ENCODE measurements at regions not wholly inside any gene's neighbourhood (a gene's known extent, or its start where the extent isn't known, plus 50 kb on each side); places are given as distances from the start of the nearest gene placed in this dataset.

DNA sequence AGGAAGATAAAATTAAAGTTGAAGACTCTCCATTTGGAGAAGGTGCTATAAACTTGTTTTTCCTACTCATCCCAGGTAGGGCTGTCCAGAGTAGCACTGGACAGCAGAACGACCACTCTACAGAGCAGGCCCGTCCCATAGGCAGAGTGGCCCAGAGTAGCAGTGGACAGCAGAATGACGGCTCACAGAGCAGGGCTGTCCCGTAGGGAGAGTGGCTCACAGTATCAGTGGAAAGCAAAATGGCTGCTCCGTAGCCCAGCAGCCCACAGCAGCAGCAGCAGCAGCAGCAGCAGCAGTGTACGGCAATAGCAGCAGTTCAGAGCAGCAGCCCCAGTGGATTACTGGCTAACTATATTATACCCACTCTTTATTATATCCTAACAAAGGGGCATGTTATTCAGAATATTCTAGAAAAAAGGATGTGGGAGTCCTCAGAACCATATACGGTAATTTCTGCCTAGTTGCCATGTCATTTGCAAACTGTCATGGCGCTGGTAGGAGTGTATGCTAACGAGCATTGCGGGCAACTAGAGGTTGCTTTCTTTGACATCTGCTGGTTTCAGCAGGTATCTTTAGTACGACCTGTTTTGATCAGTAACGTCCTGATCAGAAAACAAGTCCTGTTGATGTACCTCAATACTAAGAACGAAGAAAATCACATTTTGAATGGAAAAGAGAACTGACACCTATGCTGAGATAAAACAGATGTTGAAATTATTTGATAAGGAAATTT, 567.3 kb downstream of the SLC16A7 start:
- H3K36me3 Mint-ChIP-seq (ENCODE audit: insufficient read depth), result no peaks in the 10 kb centered on the region
- ATAC-seq, result no peak
- H3K4me1 Mint-ChIP-seq (ENCODE audit: low read depth), result no peaks in the 10 kb centered on the region
- no peak overlapping the region for H3K4me3 Mint-ChIP-seq
- H3K27me3 Mint-ChIP-seq (ENCODE audit: low read depth), result no peaks in the 10 kb centered on the region
- no peak for DNase-seq
- H3K9me3 Mint-ChIP-seq, result peaks cover 6% of the 10 kb centered on the region

DNA sequence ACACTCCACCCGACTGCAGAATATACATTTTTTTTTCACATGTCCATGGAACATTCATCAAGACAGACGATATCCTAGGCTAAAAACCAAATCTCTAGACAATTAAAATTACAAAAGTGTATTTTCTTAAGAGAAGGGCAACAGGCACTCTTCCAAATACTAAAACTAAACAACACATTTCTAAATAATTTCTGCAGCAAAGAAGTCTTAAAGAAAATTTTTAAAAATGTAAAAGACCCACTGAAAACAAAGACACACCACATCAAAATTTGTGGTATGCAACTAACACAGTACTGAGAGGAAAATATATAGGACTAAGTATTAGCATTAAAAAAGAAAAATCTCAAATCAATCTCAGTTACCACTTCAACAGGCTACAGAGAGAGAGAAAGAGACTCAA, 570.0 kb downstream of the SLC16A7 start:
- DNase-seq (no peak), ATAC-seq (no peak)
- Mint-ChIP-seq H3K4me1 (ENCODE audit: low read depth) (no peaks in the 10 kb centered on the region), H3K4me3 (no peak overlapping the region), H3K36me3 (ENCODE audit: insufficient read depth) (no peaks in the 10 kb centered on the region), H3K9me3 (peaks cover 6% of the 10 kb centered on the region), H3K27me3 (ENCODE audit: low read depth) (no peaks in the 10 kb centered on the region)

DNA sequence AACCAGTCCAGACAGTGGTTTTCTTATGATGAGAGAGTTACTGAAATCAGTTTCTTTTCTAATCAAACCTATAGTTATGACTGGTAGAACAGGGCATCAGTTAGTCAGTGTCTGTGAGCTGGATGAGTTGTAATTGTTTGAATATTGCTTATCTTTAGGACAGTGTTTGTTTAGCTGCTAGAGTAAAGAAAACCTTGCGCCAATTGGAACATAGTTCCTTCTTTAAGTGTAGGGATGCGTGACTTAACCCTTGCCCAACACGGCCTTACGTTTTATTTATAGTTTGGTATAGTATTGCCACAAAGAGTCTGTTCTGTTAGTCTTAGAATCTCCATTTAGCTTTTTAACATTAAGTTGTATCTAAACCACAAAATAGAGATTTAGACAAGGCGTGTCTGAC, 572.6 kb downstream of the SLC16A7 start:
- Mint-ChIP-seq H3K27me3 (ENCODE audit: low read depth) (no peaks in the 10 kb centered on the region), H3K36me3 (ENCODE audit: insufficient read depth) (no peaks in the 10 kb centered on the region), H3K9me3 (no peaks in the 10 kb centered on the region), H3K4me3 (no peak overlapping the region), H3K4me1 (ENCODE audit: low read depth) (no peaks in the 10 kb centered on the region)
- ATAC-seq, result no peak
- DNase-seq, result no peak

DNA sequence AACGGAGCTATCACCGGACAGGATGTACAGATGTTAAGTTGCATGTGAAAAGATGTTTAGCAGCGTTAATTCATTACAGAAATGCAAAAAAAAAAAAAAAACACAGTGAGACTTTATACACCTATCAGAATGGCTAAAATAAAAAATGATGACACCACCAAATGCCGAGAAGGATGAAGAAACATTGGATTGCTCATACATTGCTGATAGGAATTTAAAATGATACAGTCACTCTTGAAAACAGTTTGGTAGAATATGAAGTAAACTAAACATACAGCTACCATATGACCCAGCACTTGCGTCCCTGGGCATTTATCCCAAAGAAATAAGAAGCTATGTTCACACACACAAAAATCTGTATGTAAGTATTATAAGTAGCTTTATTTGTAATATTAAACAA, 574.1 kb downstream of the SLC16A7 start:
- H3K36me3 Mint-ChIP-seq (ENCODE audit: insufficient read depth), result no peaks in the 10 kb centered on the region
- no peaks in the 10 kb centered on the region for H3K4me1 Mint-ChIP-seq (ENCODE audit: low read depth)
- no peak for DNase-seq
- no peak overlapping the region for H3K4me3 Mint-ChIP-seq
- ATAC-seq, result no peak
- H3K9me3 Mint-ChIP-seq, result no peaks in the 10 kb centered on the region
- H3K27me3 Mint-ChIP-seq (ENCODE audit: low read depth), result no peaks in the 10 kb centered on the region

DNA sequence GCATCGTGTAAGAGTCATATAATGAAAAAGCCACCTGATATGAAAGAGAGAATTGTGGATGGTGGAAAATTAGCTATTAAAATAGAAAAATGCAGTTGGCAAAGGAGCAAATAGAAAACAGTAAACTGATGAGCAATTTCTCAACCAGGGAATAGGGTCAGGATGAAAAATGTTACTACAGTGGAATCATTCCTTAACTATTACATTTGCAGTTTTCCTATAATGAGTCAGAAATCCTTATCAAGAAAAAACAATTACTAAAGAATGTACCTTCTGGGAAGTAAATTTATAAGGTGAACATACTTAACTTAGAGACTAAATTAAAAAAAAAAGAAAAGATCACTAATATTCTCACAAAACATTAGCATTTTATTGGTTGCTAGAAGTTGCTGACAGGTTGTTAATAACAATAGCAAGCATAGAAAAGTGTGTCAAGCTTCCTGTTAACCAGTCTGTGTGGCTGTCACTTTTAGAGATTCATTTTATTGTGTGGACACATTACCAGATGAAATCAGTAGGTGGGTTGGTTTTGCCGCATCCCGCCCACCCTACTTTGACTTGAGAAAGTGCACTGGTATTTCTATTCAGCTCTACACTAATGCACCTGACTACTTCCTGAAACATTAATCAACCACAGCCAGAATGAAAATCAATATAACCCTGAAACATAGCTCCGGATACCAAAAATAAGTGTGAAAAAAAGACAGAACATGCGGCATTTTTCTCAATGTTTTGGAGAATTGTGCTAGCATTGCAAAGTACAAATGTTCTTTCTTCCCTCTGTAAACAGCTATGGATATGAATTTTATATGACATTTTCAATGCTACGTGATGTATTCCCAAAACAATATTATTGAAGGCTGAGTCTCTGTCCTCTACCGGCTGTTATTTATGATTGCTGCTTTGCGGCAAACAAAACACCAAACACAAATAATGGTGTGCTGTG, 576.7 kb downstream of the SLC16A7 start:
- Mint-ChIP-seq H3K4me3 (no peak overlapping the region), H3K9me3 (no peaks in the 10 kb centered on the region), H3K36me3 (ENCODE audit: insufficient read depth) (no peaks in the 10 kb centered on the region), H3K4me1 (ENCODE audit: low read depth) (no peaks in the 10 kb centered on the region), H3K27me3 (ENCODE audit: low read depth) (no peaks in the 10 kb centered on the region)
- no peak for ATAC-seq
- no peak for DNase-seq

DNA sequence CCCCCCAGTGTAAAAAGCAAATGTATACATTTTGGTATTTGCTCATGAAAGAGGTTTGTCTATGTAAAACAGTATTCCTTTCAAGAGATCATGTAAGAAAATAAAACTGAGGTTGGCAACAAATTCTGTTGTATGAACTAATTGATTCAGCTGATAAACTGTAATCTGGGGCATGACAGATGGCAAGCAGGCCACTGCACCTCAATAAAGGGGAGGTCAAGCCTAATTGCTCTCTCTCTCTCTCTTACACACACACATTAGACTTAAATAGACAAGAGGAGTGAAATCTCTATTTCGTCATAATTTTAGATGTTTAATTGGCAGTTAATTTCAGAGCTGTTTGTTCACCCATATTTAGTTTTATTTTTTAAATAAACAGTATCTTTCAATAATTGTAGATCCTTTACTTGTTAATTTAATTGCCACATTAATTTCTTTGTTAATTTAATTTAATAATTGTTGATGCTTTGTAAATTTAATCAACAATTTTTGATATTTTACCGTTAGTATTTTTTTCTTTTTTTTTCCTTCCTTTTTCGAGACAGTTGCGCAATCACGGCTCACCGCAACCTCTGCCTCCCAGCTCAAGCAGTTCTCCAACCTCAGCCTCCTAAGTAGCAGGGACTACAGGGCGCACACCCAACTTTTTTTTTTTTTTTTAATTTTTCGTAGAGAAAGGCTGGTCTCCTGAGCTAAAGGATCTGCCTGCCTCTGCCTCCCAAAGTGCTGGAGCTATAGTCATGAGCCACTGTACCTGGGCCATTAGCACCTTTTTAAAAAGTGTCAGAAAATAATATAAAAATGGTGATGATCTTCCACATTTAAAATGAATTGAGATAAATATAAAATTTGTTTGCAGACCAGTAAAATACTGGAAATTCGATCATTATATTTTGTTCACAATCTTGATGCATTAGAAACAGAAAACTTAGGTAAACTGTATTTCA, 577.7 kb downstream of the SLC16A7 start:
- H3K27me3 Mint-ChIP-seq (ENCODE audit: low read depth), result no peaks in the 10 kb centered on the region
- H3K36me3 Mint-ChIP-seq (ENCODE audit: insufficient read depth), result no peaks in the 10 kb centered on the region
- no peak for ATAC-seq
- H3K4me3 Mint-ChIP-seq, result no peak overlapping the region
- no peak for DNase-seq
- no peaks in the 10 kb centered on the region for H3K9me3 Mint-ChIP-seq
- H3K4me1 Mint-ChIP-seq (ENCODE audit: low read depth), result no peaks in the 10 kb centered on the region

DNA sequence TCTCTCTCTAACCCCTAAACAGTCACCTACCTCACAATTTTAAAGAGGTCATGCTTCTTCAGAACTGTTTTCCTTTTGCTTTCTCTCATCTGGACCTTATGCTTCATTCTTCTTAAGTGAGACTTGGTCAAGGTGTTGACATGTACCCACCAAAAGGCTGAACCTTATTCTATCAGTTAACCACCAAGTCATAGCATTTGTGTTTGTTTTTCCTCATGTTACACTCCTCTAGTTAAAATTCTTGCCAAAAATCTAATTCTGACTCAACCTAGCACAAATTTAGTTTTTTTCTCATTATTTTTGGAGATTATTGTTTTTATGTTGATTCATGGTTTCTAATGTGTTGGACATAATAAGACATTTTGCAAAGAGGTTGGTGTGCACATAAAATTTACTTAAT, 578.6 kb downstream of the SLC16A7 start:
- H3K4me1 Mint-ChIP-seq (ENCODE audit: low read depth), result no peaks in the 10 kb centered on the region
- no peak for ATAC-seq
- H3K36me3 Mint-ChIP-seq (ENCODE audit: insufficient read depth), result no peaks in the 10 kb centered on the region
- H3K27me3 Mint-ChIP-seq (ENCODE audit: low read depth), result no peaks in the 10 kb centered on the region
- H3K4me3 Mint-ChIP-seq, result no peak overlapping the region
- H3K9me3 Mint-ChIP-seq, result no peaks in the 10 kb centered on the region
- DNase-seq, result no peak

DNA sequence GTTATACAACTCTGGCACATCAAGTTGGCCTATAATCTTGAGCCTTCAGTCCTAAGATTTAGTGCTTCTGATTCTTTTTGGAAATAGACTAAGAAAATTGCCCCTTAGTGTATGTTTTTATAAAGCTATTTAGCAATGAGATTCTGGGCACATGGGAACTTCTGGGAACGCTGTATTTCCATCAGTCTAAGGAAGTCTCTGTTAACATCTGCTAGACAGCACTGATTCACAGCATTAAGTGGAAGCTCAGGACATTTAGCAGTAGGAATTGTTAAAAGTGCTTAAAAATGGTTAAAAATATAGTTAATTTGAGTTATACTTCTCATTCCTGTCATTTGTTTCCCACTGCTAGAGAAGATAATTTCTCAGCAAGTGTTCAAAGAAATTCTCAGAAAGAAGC, 579.1 kb downstream of the SLC16A7 start:
- DNase-seq (no peak), ATAC-seq (no peak)
- Mint-ChIP-seq H3K4me1 (ENCODE audit: low read depth) (no peaks in the 10 kb centered on the region), H3K27me3 (ENCODE audit: low read depth) (no peaks in the 10 kb centered on the region), H3K9me3 (no peaks in the 10 kb centered on the region), H3K4me3 (no peak overlapping the region), H3K36me3 (ENCODE audit: insufficient read depth) (no peaks in the 10 kb centered on the region)

DNA sequence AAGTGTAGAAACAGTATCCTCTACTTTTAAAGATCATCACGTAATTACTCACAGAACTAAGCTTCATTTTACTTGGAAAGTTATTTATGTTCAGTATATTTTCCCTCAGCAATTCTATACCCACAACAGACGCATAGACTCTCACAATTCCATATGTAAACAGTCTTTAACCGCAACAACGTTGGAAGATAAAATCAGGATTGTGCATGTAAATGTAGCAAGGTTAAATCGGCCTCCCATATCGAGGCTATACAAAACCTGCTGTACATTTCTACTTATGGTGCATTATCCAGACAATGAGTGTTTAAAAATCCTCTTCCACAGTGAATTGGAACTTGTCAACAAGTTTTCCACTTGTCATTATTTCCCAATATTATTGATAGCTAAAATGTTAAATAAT, 581.1 kb downstream of the SLC16A7 start:
- Mint-ChIP-seq H3K36me3 (ENCODE audit: insufficient read depth) (no peaks in the 10 kb centered on the region), H3K9me3 (no peaks in the 10 kb centered on the region), H3K4me3 (no peak overlapping the region), H3K27me3 (ENCODE audit: low read depth) (no peaks in the 10 kb centered on the region), H3K4me1 (ENCODE audit: low read depth) (no peaks in the 10 kb centered on the region)
- DNase-seq (no peak), ATAC-seq (no peak)

DNA sequence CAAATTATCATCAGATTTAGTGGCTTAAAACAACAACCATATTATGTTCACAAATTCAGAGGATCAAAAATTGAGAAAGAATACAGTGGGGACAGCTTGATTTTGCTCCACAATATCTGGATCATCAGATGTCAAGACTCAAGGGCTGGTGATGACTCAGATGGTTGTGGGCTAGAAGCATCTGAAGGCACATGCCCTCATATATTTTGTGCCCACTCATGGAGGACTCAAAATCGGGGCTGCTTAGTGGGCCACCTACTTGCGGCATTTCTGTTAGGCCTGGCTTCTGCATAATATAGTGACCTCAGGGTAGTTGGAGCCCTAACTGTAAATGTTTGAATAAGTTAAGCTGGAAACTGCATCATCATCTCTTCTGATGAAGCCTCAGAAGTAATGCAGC, 584.5 kb downstream of the SLC16A7 start:
- no peak overlapping the region for H3K4me3 Mint-ChIP-seq

DNA sequence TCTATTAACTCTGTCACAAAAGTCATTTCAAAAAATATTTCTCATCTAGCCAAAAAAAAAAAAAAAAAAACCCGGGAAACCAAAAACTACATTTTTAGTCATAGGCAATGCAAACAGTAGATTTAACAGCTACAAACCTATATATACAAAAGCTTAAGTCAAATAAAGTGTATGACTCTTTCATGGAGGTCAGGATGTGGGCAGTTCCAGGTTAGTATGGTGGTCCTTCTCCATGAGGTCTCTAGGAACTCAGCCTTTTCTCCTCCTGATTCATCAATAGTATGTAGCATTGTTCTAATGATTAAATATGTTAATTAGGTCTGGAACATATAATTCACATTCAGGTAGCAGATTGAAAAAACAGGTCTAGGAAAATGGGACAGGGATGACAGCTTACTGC, 586.5 kb downstream of the SLC16A7 start:
- ATAC-seq, result no peak
- Mint-ChIP-seq H3K9me3 (peaks cover 2% of the 10 kb centered on the region), H3K4me1 (ENCODE audit: low read depth) (no peaks in the 10 kb centered on the region), H3K4me3 (no peak overlapping the region), H3K27me3 (ENCODE audit: low read depth) (no peaks in the 10 kb centered on the region), H3K36me3 (ENCODE audit: insufficient read depth) (no peaks in the 10 kb centered on the region)
- DNase-seq, result no peak

More for the DNA sequence above, 584.5 kb downstream of the SLC16A7 start:
- no peaks in the 10 kb centered on the region for H3K36me3 Mint-ChIP-seq (ENCODE audit: insufficient read depth)
- no peaks in the 10 kb centered on the region for H3K27me3 Mint-ChIP-seq (ENCODE audit: low read depth)
- H3K4me1 Mint-ChIP-seq (ENCODE audit: low read depth), result no peaks in the 10 kb centered on the region
- DNase-seq, result no peak
- no peaks in the 10 kb centered on the region for H3K9me3 Mint-ChIP-seq
- no peak for ATAC-seq

DNA sequence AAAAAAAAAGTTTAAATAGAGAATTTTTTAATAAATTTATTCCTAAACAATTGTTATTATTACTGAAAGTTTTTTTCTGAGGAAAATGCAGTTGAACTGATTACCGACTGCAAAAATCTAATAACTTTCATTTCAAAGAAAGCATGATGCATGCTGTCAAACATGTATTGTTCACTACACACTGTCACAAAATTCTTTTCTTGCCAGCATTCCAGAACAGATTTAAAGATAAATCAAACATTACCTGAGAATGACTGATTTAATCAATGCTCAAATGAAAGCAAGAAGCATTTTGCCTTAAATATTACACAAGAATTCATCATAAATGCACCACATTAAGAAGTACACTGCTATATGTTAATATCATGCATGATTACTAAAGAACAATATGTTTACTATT, 588.3 kb downstream of the SLC16A7 start:
- Mint-ChIP-seq H3K4me3 (no peak overlapping the region), H3K36me3 (ENCODE audit: insufficient read depth) (no peaks in the 10 kb centered on the region), H3K4me1 (ENCODE audit: low read depth) (no peaks in the 10 kb centered on the region), H3K9me3 (peaks cover 2% of the 10 kb centered on the region), H3K27me3 (ENCODE audit: low read depth) (no peaks in the 10 kb centered on the region)
- ATAC-seq, result no peak
- DNase-seq, result no peak

DNA sequence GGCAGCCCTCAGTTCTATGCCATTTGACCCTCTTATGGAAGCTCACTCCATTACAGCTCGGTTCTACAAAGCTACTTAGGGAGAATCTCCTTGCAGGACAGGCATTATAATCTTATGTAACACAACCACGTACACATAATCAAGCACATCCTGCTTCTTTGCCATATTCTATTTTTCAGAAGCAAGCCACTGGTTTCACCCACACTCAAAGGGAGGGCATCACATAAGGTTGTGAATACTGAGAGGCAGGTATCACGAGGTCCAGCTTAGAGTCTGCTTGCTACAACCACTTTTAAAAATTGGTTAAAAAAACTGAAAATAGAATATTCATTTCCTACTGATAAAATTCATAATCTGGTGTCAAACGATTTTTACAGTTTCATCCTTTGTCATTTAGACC, 589.2 kb downstream of the SLC16A7 start:
- ATAC-seq, result no peak
- no peaks in the 10 kb centered on the region for H3K27me3 Mint-ChIP-seq (ENCODE audit: low read depth)
- H3K9me3 Mint-ChIP-seq, result peaks cover 5% of the 10 kb centered on the region
- no peaks in the 10 kb centered on the region for H3K4me1 Mint-ChIP-seq (ENCODE audit: low read depth)
- DNase-seq, result no peak
- H3K4me3 Mint-ChIP-seq, result no peak overlapping the region
- no peaks in the 10 kb centered on the region for H3K36me3 Mint-ChIP-seq (ENCODE audit: insufficient read depth)

DNA sequence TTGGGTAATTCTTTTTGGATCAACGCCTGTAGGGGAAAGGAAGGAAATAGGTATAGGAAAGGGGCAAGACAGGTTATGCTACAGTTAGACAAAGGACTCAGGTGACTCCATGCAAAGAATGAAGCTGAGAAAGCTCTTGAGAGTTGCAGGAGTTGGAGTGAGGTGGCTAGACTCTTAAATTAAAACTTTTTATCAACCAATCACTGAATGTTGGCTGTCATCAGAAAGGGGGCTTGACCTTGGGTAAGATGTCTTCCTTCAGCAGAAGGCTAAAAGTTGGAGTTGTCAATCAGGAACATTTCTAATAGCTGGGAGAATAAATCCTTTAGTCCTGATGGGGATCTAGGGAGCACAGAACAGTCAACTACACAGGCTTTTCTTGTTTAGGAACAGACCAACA, 595.4 kb downstream of the SLC16A7 start:
- ATAC-seq, result no peak
- H3K36me3 Mint-ChIP-seq (ENCODE audit: insufficient read depth), result no peaks in the 10 kb centered on the region

More for the DNA sequence above, 595.4 kb downstream of the SLC16A7 start:
- no peak overlapping the region for H3K4me3 Mint-ChIP-seq
- H3K9me3 Mint-ChIP-seq, result peaks cover 7% of the 10 kb centered on the region
- H3K4me1 Mint-ChIP-seq (ENCODE audit: low read depth), result no peaks in the 10 kb centered on the region
- H3K27me3 Mint-ChIP-seq (ENCODE audit: low read depth), result no peaks in the 10 kb centered on the region
- DNase-seq, result no peak

All from activated T-cell treated with anti-CD3 and anti-CD28 coated beads, Interleukin-2, amount 50 U/mL, for 4 hours (primary cell).